HG03460 (cell line): ENCODE measurements at regions not wholly inside any gene's neighbourhood (a gene's known extent, or its start where the extent isn't known, plus 50 kb on each side); places are given as distances from the start of the nearest gene placed in this dataset.
"Not testable (repeated sequence)": the region's sequence is repeated elsewhere in the genome, so short reads cannot be mapped to it uniquely, and the experiment has no call there.

Experiments used
- ATAC-seq: cut with Tn5 transposase; IDR thresholded peaks from one replicate; pipeline ENCODE4 v1.9.1; 2021; ENCODE audit not compliant: unreplicated experiment

- not testable (repeated sequence) for ATAC-seq
These were observed 631.5 kb upstream of the NECTIN3 start for GRCh38 chr3:110440066-110440653.

DNA sequence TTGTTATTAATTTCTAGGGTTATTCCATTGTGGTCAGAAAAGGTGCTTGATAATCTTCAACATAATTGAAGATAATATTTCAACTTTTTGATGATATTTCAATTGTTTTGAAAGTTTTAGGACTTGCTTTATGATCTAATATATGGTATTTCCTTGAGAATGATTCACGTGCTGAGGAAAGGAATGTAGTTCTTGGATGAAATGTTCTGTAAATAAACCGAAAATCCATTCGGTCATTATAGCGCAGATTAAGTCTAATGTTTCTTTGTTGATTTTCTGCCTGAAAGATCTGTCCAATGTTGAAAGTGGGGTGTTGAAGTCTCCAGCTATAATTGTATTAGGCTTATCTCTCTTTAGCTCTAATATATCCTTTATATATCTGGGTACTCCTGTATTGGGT is 617.5 kb upstream of the NECTIN3 start:
- no peak for ATAC-seq

DNA sequence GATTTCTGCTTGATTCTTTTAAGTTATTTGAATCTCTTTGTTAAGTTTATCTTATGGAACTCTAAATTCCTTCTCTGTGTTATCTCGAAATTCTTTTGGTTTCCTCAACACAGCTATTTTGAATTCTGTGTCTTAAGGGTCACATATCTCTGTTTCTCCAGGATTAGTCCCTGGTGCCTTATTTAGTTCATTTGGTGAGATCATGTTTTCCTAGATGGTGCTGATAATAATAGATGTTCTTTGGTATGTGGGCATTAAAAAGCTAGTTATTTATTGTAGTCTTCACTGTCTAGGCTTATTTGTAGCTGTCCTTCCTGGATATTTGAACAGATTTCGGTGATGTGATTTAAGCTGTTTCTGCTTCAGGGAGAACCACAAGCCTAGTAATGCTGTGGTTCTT is 615.6 kb upstream of the NECTIN3 start:
- ATAC-seq: no peak

- no peak for ATAC-seq
These were observed 615.0 kb upstream of the NECTIN3 start for GRCh38 chr3:110456438-110457138.

- no peak for ATAC-seq
These were observed 614.1 kb upstream of the NECTIN3 start for GRCh38 chr3:110457508-110457907.

- ATAC-seq: no peak
These were observed 612.6 kb upstream of the NECTIN3 start for GRCh38 chr3:110459021-110459420.

GRCh38 chr3:110470310-110470709 is 601.3 kb upstream of the NECTIN3 start:
- no peak for ATAC-seq

GRCh38 chr3:110473405-110473804 is 598.2 kb upstream of the NECTIN3 start:
- no peak for ATAC-seq

- no peak for ATAC-seq
These were observed 597.2 kb upstream of the NECTIN3 start for GRCh38 chr3:110474397-110474796.

DNA sequence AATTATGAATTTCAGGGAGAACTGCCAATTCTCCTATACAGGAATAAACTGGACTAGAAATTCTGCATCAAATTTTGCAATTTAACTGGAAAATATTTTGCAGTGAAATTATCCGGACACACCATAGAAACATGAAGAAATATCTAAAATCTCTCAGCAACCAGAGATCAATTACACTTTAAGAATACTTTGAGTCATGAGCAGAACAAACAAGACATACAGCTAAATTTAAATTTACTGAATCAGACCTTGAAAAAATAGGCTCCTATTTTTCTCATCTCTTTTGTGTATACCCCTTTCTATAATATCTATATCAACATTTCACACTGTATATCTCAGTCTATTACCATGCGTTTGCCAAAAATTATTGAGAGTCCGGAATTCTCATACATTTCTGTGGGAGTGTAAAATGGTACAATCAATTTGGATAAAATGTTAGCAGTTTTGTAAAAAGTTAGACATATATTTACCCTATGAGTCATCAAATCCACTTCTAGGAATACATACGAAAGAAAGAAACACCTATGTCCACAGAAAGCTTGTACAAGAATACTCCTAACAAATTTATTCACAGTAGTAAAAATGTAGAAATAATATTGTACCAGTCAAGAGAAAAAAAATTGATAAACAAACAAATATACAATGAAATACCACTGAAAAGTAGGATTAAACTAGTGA is 593.1 kb upstream of the NECTIN3 start:
- no peak for ATAC-seq

DNA sequence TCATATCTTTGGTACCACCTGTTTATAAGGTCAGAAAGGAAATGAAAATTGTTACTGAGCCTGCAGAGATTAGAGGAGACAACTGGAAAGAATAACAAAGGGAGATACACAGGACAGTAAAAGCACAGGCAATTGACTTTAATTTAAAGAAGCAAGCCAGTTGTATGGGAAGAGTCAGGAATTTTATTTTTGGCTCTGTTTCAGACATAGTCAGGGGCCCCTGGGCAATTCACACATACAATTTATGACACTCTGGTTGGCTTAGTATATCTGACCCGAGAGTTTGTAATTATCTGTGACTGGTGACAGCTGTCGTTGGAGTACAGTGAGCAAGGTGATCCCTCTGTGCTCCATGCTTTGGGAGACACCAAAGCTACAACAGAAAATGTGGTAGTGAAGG is 591.9 kb upstream of the NECTIN3 start:
- ATAC-seq: no peak

GRCh38 chr3:110485389-110485788 is 586.2 kb upstream of the NECTIN3 start:
- no peak for ATAC-seq

DNA sequence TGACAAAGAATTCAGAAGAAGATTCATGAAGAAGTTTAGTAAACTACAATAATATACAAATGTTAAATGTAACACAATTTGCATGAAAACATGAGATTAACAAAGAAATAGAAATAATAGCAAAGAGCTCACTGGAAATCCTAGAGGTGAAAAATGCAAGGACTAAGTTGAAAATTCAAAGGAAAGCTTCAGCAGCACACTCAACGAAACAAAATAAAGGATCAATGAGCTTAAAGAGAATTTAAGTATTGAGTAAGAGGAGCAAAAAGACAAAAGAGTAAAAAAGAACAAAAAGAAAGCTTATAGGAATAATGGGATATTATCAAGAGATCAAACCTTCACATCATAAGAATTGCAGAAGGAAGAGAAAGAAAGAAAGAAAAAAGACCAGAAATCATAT is 583.8 kb upstream of the NECTIN3 start:
- ATAC-seq: no peak

DNA sequence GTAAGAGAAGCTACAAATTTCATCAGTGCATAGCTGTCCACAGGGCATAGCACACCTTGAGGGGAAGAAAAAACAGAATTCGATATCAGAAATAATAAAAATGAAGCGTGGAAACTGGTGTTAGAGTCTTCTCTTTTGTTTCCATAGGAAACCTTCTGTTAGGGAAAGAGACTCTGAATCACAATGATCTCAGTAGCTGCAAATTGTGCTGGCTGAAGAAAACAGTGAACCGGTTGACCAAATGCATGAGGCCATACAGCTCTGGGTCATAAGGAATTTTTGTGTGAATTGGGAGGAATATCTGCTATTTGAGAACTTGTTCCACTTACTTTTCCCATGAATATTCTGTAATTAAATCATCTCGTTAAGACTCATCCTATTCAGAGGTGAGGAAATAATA is 580.2 kb upstream of the NECTIN3 start:
- ATAC-seq: no peak

- ATAC-seq: no peak
These were observed 578.7 kb upstream of the NECTIN3 start for GRCh38 chr3:110492876-110493275.

- no peak for ATAC-seq
These were observed 578.1 kb upstream of the NECTIN3 start for GRCh38 chr3:110493438-110494092.

- no peak for ATAC-seq
These were observed 577.5 kb upstream of the NECTIN3 start for GRCh38 chr3:110494093-110494490.

DNA sequence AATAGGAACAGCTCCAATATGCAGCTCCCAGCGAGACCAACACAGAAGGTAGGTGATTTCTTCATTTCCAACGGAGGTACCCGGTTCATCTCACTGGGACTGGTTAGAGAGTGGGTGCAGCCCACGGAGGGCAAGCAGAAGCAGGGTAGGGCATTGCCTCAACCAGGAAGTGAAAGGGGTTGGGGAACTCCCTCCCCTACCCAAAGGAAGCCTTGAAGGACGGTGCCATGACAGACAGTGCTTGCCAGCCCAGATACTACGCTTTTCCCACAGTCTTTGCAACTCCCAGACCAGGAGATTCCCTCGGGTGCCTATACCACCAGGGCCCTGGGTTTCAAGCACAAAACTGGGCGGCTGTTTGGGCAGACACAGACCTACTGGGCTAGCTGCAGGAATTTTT is 576.9 kb upstream of the NECTIN3 start:
- no peak for ATAC-seq

- ATAC-seq: no peak
These were observed 576.3 kb upstream of the NECTIN3 start for GRCh38 chr3:110495201-110495927.

GRCh38 chr3:110504401-110504800 is 567.2 kb upstream of the NECTIN3 start:
- no peak for ATAC-seq

DNA sequence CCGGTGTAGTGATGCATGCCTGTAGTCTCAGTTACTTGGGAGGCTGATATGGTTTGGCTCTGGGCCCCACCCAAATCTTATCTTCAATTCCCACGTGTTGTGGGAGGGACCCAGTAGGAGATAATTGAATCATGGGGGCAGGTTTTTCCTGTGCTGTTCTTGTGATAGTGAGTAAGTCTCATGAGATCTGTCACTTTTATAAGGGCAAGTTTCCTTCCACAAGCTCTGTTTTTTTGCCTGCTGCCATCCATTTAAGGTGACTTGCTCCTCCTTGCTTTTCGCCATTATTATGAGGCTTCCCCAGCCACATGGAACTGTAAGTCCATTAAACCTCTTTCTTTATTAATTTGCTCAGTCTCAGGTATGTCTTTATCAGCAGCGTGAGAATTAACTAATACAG is 566.7 kb upstream of the NECTIN3 start:
- ATAC-seq: no peak
